ENCODE measurements at regions not wholly inside any gene's neighbourhood (a gene's known extent, or its start where the extent isn't known, plus 50 kb on each side); places are given as distances from the start of the nearest gene placed in this dataset.

- no peak for TF ChIP-seq CTCF (IDR thresholded peaks at IDR 0.05; ENCODE audit: control insufficient read depth, extremely low read depth, insufficient read depth)
- no peak overlapping the region for H3K4me3 ChIP-seq (ENCODE audit: low read depth, low read length)
- DNase-seq (ENCODE audit: low read depth) = no peak
Measured at GRCh38 chr2:57733956-57734355, 312.6 kb upstream of the VRK2 start.

GRCh38 chr2:57740891-57741290 lies 305.7 kb upstream of the VRK2 start:
- no peak for TF ChIP-seq CTCF (IDR thresholded peaks at IDR 0.05; ENCODE audit: control insufficient read depth, extremely low read depth, insufficient read depth)
- no peak for DNase-seq (ENCODE audit: low read depth)
- H3K4me3 ChIP-seq (ENCODE audit: low read depth, low read length) = no peak overlapping the region

GRCh38 chr2:57753636-57754035 lies 293.0 kb upstream of the VRK2 start:
- H3K4me3 ChIP-seq (ENCODE audit: low read depth, low read length) = no peak overlapping the region
- TF ChIP-seq CTCF (IDR thresholded peaks at IDR 0.05; ENCODE audit: control insufficient read depth, extremely low read depth, insufficient read depth) = no peak
- no peak for DNase-seq (ENCODE audit: low read depth)

GRCh38 chr2:57758686-57759085 lies 287.9 kb upstream of the VRK2 start:
- DNase-seq (ENCODE audit: low read depth) = no peak
- no peak overlapping the region for H3K4me3 ChIP-seq (ENCODE audit: low read depth, low read length)
- no peak for TF ChIP-seq CTCF (IDR thresholded peaks at IDR 0.05; ENCODE audit: control insufficient read depth, extremely low read depth, insufficient read depth)

- TF ChIP-seq CTCF (IDR thresholded peaks at IDR 0.05; ENCODE audit: control insufficient read depth, extremely low read depth, insufficient read depth) = no peak
- no peak for DNase-seq (ENCODE audit: low read depth)
- no peak overlapping the region for H3K4me3 ChIP-seq (ENCODE audit: low read depth, low read length)
Measured at GRCh38 chr2:57759131-57759530, 287.5 kb upstream of the VRK2 start.

GRCh38 chr2:57759822-57760300 lies 286.7 kb upstream of the VRK2 start:
- peak; percentile 84 for TF ChIP-seq CTCF (IDR thresholded peaks at IDR 0.05; ENCODE audit: control insufficient read depth, extremely low read depth, insufficient read depth)
- no peak overlapping the region for H3K4me3 ChIP-seq (ENCODE audit: low read depth, low read length)
- peak; percentile 13 for DNase-seq (ENCODE audit: low read depth)

- no peak for DNase-seq (ENCODE audit: low read depth)
- no peak overlapping the region for H3K4me3 ChIP-seq (ENCODE audit: low read depth, low read length)
- TF ChIP-seq CTCF (IDR thresholded peaks at IDR 0.05; ENCODE audit: control insufficient read depth, extremely low read depth, insufficient read depth) = no peak
Measured at GRCh38 chr2:57760381-57760801, 286.2 kb upstream of the VRK2 start.
